Stimulated activated naive CD4-positive, alpha-beta T cell treated with Interleukin-2 at 50 U/mL for 16 hours (primary cell): ENCODE measurements at regions not wholly inside any gene's neighbourhood (a gene's known extent, or its start where the extent isn't known, plus 50 kb on each side); places are given as distances from the start of the nearest gene placed in this dataset.
"Not testable (repeated sequence)": the region's sequence is repeated elsewhere in the genome, so short reads cannot be mapped to it uniquely, and the experiment has no call there.

Experiments used
- DNase-seq: peaks from one replicate; lab custom pipeline; 2025; lab: John Stamatoyannopoulos, UW

DNA sequence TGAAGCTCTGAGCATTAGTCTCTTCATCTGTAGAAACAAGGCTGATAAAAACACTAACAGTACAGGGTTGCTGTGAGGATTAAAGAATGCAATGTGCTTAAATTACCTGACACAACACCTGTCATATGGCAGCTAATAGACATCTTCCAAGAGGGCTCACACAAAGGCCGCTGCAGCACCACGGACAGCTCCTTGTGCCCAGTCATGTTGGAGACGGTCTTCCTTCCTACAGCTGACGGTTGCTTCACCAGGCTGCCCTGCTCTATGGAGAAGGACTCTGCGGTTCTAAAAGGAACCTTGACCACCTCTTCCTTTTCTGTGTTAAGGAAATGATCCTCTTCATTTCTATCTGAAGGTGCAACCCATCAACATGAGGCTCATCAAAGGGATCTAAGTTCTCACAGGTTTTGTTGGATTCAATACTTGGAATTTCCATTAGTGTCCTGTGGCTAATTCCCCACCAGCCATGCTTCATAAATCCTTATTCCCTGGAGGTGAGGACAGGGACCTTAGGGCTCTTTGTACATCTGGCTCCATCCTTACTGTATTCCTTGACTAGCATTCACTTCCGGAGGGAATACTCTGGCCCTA is 138.9 kb upstream of the CES5A start:
- DNase-seq = peak; percentile 5

DNA sequence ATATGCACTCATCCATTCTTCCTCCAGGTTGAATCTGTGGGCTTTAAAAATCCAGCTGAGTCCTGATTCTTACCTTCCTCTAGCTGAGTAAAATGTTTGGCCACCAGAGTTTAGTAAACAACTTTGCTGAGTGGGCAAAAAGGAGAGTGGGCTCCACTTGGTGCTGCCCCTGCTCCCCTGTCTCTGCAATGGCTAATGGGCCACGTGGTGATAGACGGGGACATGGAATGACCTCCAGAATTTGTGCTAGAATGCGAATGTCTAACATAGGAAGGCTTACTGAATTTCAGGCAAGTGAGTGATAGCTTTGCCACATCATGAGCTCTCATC is 137.3 kb upstream of the CES5A start:
- DNase-seq = no peak

GRCh38 chr16:56011808-56012481 is 136.8 kb upstream of the CES5A start:
- no peak for DNase-seq

GRCh38 chr16:56005958-56006357 is 130.8 kb upstream of the CES5A start:
- DNase-seq = no peak

GRCh38 chr16:55999683-56000082 is 124.5 kb upstream of the CES5A start:
- no peak for DNase-seq

DNA sequence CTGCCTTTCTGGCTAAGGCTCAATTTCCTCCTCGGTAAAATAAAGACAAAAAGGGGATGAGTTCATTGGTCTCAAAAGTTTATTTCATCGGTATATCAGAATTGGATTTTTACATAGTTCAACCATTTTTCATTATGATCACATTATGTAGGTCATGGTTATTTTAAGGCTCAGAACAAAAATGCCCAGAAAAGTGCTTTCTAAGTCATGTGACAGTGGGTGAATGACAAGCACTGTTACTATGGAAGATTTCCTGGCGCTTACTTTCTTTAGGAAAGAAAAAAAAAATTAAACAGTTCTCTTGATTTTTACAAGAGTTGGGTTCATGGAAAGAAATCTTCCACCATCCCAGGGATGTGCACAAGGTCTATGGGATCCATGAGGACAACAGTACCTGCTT is 117.9 kb upstream of the CES5A start:
- DNase-seq = no peak

DNA sequence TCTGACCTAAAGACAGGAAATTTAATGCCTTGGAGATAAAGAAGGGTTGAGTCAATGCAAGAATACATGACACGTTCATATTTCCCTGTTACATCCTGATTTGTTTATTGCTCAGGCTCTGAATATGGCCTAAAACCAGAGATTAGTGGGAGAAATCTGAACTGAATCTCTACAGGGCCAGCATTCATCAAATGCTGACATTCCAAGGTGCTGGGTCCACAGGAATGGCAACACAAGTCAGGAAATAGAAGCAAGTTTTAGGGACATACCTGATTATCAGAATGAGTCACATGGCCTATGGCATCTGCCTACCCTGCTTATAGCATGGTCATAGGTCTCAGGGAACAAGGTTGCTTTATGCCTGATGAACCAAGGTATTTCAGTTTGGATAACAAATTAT is 117.4 kb upstream of the CES5A start:
- no peak for DNase-seq

DNA sequence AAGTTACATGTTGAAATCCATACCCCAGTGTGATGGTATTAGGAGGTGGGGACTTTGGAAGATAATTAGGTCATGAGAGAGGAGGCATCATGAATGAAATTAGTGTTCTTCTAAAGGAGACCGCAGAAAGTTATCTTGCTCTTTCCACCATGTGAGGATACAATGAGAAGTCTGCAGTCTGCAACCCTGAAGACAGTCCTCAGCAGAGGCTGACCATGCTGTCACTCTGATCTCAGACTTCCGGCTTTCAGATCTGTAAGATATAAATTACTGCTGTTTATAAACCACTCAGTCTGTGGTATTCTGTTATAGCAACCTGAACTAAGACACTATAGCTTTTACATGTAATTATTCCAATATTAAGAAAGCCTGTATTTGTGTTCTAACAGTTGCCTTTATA is 116.7 kb upstream of the CES5A start:
- no peak for DNase-seq

- no peak for DNase-seq
These were observed 114.4 kb upstream of the CES5A start for GRCh38 chr16:55989569-55989907.

- not testable (repeated sequence) for DNase-seq
These were observed 113.8 kb upstream of the CES5A start for GRCh38 chr16:55988850-55989568.

- DNase-seq = no peak
These were observed 112.8 kb upstream of the CES5A start for GRCh38 chr16:55988013-55988412.

- DNase-seq = no peak
These were observed 107.4 kb upstream of the CES5A start for GRCh38 chr16:55982597-55982996.

GRCh38 chr16:55981557-55981956 is 106.4 kb upstream of the CES5A start:
- no peak for DNase-seq

- DNase-seq = no peak
These were observed 101.6 kb upstream of the CES5A start for GRCh38 chr16:55976815-55977214.

GRCh38 chr16:55971447-55971846 is 96.3 kb upstream of the CES5A start:
- DNase-seq = no peak

DNA sequence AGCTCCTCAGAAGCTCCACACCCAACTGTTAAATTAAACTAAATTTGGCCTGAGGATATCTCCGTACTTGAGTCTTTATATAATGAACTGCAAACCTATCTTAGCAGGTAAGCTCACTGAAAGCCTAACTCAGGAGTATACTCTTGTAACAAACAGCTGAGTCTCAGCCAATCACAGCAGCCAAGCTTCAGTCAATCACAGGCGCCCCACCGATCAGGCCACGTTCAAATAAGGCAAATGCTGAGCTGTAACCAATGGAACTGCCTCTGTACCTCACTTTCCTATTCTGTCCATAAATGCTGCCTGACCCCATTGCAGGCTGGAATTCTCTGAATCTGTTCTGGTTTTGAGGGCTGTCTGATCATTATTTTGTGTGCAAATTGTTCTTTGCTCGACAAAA is 93.0 kb upstream of the CES5A start:
- no peak for DNase-seq

DNA sequence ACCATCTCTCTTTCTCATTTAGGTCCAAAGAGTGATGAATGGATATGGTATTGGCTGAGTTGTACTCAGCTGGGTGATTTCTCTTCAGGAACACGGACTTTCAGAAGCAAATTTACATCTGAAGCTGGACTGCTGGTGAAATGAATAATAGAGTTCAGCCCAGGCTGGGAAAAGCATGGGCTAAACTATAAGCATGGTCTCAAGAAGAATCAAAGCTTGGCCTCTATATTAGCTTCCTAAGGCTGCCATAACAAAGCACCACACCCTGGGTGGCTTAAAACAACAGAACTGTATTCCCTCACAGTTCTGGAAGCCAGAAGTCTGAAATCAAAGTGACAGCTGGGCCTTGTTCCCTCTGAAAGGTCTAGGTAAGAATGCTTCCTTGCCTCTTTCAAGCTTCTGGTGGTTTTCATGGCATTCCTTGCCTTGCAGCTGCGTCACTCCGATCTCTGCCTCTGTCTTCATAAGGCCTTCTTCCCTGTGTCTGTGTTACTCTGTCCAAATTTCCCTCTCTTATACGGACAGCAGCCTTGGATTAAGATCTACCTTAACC is 89.8 kb upstream of the CES5A start:
- no peak for DNase-seq

- DNase-seq = no peak
These were observed 80.7 kb upstream of the CES5A start for GRCh38 chr16:55955845-55956244.

GRCh38 chr16:55955424-55955823 is 80.3 kb upstream of the CES5A start:
- no peak for DNase-seq

DNA sequence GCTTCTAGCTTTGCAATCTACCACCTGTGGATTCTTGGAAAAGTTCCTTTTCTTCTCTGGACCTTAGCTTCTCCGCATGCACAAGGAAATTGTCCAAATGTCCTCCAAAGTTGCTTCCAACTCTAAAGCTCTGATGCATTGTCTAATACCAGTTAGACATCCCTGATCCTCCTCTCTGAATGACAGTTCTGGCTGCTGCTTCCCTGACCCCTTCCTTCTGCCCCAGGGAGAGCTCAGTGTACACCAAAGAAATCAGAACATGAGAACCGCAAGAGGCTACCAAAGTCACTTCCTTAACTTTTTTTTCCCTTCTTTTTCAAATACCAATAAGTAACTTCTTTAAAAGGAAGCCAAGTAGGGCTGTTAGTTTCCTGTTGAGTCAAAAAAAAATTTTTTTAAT is 79.7 kb upstream of the CES5A start:
- DNase-seq = no peak

- no peak for DNase-seq
These were observed 74.3 kb upstream of the CES5A start for GRCh38 chr16:55949518-55949917.

- DNase-seq = no peak
These were observed 73.1 kb upstream of the CES5A start for GRCh38 chr16:55948230-55948629.

DNA sequence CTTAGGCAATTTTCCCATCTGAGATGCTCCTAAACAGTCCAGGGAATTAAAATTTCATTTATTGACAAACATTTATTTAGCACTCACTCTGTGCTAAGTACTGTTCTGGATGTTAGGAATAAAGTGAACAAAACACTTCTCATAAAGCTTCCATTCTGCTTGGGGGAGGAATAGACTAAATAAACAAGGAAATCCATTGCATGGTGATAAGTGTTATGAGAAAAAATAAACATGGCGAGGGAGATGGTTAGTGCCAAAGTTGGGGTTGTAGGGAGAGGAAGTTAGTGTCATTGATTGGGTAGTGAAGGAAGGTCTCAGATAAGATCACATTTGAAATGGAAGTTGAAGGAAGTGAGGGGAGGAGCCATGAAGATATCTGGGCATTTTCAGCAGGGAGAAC is 72.2 kb upstream of the CES5A start:
- DNase-seq = no peak
